ENCODE measurements at regions not wholly inside any gene's neighbourhood (a gene's known extent, or its start where the extent isn't known, plus 50 kb on each side); places are given as distances from the start of the nearest gene placed in this dataset.

DNA sequence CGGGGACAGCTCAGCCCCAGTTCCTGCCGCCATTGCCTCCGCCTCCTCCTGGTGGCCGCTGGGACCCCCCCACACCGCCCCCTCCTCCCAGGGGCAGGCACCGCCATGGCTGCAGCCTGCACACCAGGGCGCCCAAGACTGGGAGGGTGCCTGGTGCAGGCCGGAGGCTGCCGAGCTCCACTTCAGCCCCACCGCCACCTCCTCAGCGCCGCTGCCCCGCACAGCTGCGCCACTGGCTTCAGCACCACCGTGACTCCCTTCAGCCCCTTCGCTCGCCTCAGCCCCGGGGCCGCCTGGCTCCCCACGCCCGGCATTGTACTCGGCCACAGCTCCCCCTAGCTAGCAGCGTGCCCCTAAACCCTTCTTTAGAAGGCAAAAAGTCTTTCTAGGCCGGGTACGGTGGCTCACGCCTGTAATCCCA, 131.1 kb downstream of the CRYBB2 start:
- H3K27me3 ChIP-seq (ENCODE audit: insufficient read depth, low read length): no peaks in the 10 kb centered on the region
- H3K36me3 ChIP-seq (ENCODE audit: insufficient read depth, low read length): no peaks in the 10 kb centered on the region
- H3K79me2 ChIP-seq (ENCODE audit: control insufficient read depth, insufficient read depth, low read length, unreplicated experiment): no peaks in the 10 kb centered on the region
- no peak overlapping the region for H2AFZ ChIP-seq (ENCODE audit: low read length, unreplicated experiment)
- no peak overlapping the region for H3K4me3 ChIP-seq (ENCODE audit: low read depth, low read length)
- H3K27ac ChIP-seq (ENCODE audit: low read depth, low read length): no peak overlapping the region
- peaks cover 5% of the 10 kb centered on the region for H3K4me1 ChIP-seq (ENCODE audit: control insufficient read depth, insufficient read depth, low read length, unreplicated experiment)

DNA sequence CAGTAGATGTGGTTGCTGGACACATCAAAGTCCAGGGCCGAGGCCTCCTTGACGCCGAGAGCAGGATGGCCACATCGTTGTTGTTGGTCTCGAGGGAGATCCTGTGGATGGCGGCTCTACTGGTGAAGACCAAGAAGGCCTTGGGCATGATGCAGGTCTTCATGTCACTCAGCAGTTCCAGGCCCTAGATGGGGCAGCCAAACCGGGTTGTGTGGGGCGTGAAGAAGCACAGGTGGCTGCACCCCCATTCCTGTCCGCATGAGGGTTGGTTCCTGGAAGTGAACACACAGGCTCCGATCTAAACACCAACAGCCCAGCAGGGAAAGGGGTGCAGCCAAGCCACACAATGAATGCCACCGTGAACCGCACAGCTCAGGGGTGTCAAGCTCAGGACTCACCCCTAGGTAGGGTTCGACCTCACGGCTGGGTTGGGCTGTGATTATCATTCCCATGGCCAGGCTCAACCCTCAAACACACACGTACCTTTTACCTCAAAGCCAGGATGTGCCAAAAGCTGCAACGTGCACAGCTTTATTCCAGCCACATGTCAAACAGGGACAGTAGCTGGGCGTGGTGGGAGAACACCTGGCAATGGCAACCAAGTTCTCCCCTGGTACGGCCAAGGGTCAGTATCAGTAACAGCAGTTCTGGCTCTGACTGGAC, 132.3 kb downstream of the CRYBB2 start:
- Histone ChIP-seq H3K4me3 (ENCODE audit: low read depth, low read length) (no peak overlapping the region), H3K27ac (ENCODE audit: low read depth, low read length) (no peak overlapping the region), H3K79me2 (ENCODE audit: control insufficient read depth, insufficient read depth, low read length, unreplicated experiment) (no peaks in the 10 kb centered on the region), H2AFZ (ENCODE audit: low read length, unreplicated experiment) (no peak overlapping the region), H3K4me1 (ENCODE audit: control insufficient read depth, insufficient read depth, low read length, unreplicated experiment) (peaks cover 5% of the 10 kb centered on the region), H3K36me3 (ENCODE audit: insufficient read depth, low read length) (no peaks in the 10 kb centered on the region), H3K27me3 (ENCODE audit: insufficient read depth, low read length) (no peaks in the 10 kb centered on the region)

DNA sequence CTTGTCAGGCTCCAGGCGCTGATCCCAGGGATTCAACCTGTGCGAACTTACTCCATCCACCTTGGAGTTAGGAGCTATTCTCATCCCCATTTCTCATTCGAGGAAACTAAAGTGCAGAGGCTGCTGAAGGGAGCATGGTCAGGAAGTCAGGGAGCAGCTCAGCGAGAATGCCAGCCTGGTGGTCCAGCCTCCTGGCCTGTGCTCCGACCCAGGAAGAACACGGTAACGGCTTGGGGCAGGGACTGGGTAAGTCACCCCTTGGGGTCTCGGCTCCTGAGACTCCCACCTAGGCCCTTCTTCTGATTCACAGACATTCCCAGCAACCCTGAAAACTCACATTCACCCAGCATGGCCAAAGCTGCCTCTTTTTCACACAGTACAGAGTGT, 132.8 kb downstream of the CRYBB2 start:
- no peak overlapping the region for H3K27ac ChIP-seq (ENCODE audit: low read depth, low read length)
- no peak overlapping the region for H2AFZ ChIP-seq (ENCODE audit: low read length, unreplicated experiment)
- no peak overlapping the region for H3K4me3 ChIP-seq (ENCODE audit: low read depth, low read length)
- H3K79me2 ChIP-seq (ENCODE audit: control insufficient read depth, insufficient read depth, low read length, unreplicated experiment): no peaks in the 10 kb centered on the region
- no peaks in the 10 kb centered on the region for H3K36me3 ChIP-seq (ENCODE audit: insufficient read depth, low read length)
- peaks cover 5% of the 10 kb centered on the region for H3K4me1 ChIP-seq (ENCODE audit: control insufficient read depth, insufficient read depth, low read length, unreplicated experiment)
- no peaks in the 10 kb centered on the region for H3K27me3 ChIP-seq (ENCODE audit: insufficient read depth, low read length)

DNA sequence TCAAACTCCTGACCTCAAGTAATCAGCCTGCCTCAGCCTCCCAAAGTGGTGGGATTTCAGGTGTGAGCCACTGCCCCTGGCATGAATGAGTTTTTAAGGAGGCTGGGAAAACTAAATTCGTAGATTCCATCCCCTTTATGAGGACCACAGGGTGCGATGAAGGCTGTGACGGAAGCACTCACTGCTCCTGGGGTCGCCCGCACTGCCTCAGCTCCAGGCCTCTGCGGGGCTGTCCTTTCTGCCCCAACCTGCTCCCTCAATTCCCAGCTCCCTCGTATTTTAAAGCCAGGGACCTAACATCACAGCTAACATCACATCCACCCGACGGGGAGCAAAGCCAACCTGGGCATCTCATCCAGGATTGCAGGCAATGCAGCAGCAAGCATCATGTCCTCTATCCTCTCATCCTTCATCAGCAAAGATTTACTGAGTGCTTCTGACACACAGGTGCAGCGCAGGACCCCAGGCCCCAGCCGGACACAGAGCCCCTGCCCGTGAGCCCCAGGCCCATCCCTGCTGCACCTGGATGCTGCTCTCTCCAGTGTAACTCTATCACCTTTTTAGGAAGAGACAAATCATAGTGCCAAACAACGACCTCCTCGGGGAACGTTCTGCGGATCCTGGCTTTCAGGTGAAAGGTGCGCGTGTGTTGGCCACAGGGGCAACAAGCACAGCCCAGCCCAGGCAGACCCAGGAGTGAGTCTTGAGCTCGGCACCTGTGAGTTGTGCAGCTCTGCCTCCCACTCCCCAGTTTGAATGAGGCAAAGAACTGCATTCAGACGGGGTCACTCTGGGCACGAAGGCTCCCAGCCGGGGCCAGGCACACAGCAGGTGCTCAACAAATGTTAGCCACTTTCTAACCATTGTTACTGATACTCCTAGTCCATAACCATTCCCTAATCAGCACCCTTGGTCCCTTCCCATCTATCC, 134.3 kb downstream of the CRYBB2 start:
- Histone ChIP-seq H2AFZ (ENCODE audit: low read length, unreplicated experiment) (no peak overlapping the region), H3K27me3 (ENCODE audit: insufficient read depth, low read length) (no peaks in the 10 kb centered on the region), H3K4me3 (ENCODE audit: low read depth, low read length) (no peak overlapping the region), H3K27ac (ENCODE audit: low read depth, low read length) (no peak overlapping the region), H3K79me2 (ENCODE audit: control insufficient read depth, insufficient read depth, low read length, unreplicated experiment) (no peaks in the 10 kb centered on the region), H3K4me1 (ENCODE audit: control insufficient read depth, insufficient read depth, low read length, unreplicated experiment) (no peaks in the 10 kb centered on the region), H3K36me3 (ENCODE audit: insufficient read depth, low read length) (no peaks in the 10 kb centered on the region)

DNA sequence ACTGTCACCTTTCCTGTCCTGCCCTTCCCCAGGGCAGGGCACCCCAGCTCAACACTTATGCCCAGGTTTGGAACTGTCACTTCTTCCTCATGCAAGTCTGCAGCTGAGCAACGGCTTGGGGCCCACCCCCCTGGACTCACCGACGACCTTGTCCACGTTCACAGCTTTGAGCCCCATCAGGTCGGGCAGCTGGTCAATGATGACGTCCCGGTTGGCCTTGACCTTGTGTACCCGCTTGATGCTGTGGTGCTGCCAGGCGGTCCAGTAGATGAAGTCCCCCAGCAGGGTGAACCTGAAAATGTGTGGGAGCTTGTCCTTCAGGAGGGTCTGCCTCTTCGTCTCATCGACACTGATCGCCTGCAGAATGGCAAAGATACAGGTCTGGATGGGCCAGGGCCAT, 135.0 kb downstream of the CRYBB2 start:
- no peaks in the 10 kb centered on the region for H3K27me3 ChIP-seq (ENCODE audit: insufficient read depth, low read length)
- no peaks in the 10 kb centered on the region for H3K79me2 ChIP-seq (ENCODE audit: control insufficient read depth, insufficient read depth, low read length, unreplicated experiment)
- H3K4me1 ChIP-seq (ENCODE audit: control insufficient read depth, insufficient read depth, low read length, unreplicated experiment): no peaks in the 10 kb centered on the region
- H2AFZ ChIP-seq (ENCODE audit: low read length, unreplicated experiment): no peak overlapping the region
- H3K27ac ChIP-seq (ENCODE audit: low read depth, low read length): no peak overlapping the region
- H3K4me3 ChIP-seq (ENCODE audit: low read depth, low read length): no peak overlapping the region
- no peaks in the 10 kb centered on the region for H3K36me3 ChIP-seq (ENCODE audit: insufficient read depth, low read length)

GRCh38 chr22:25357132-25357455, 137.7 kb downstream of the CRYBB2 start:
- no peaks in the 10 kb centered on the region for H3K79me2 ChIP-seq (ENCODE audit: control insufficient read depth, insufficient read depth, low read length, unreplicated experiment)
- no peaks in the 10 kb centered on the region for H3K4me1 ChIP-seq (ENCODE audit: control insufficient read depth, insufficient read depth, low read length, unreplicated experiment)
- H3K36me3 ChIP-seq (ENCODE audit: insufficient read depth, low read length): no peaks in the 10 kb centered on the region
- no peak overlapping the region for H2AFZ ChIP-seq (ENCODE audit: low read length, unreplicated experiment)
- no peaks in the 10 kb centered on the region for H3K27me3 ChIP-seq (ENCODE audit: insufficient read depth, low read length)
- no peak overlapping the region for H3K27ac ChIP-seq (ENCODE audit: low read depth, low read length)
- no peak overlapping the region for H3K4me3 ChIP-seq (ENCODE audit: low read depth, low read length)

DNA sequence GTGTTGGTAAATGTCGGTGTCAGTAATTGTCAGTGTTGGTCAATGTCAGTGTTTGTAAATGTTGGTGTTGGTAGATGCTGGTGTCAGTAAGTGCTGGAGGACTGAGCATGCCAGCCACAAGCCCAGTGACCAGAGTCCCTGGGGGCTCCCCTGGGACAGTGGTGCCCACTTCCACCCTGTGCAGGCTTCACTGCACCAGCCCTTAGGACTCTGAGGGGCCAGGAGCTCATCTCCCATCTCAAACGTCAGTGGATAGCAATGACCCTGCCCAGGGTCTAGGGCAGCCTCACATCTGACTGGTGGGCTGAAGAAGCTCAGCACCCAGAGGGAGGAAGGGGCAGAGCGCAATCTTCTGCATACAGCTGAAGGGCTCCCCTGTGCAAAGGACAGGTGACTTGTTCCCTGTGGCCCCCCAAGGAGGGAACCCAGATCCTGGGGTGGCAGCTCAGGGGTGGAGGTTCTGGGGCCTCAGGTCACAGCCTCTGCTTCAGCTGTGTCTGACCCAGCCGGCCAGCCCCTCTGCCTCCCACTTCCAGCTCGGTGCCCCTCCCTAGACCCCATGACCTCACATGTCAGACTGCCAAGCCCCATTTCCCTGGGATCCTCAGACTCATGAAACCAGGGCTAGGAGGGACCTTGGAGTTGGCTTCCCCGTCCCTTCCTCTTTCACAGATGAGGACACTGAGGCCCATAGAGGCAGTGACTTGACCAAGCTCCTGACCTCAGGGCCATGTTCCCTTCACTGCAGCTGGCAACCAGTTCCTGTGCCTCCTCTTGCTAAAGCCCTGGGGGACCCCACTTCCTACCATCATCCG, 138.4 kb downstream of the CRYBB2 start:
- Histone ChIP-seq H3K27ac (ENCODE audit: low read depth, low read length) (no peak overlapping the region), H3K36me3 (ENCODE audit: insufficient read depth, low read length) (no peaks in the 10 kb centered on the region), H3K4me1 (ENCODE audit: control insufficient read depth, insufficient read depth, low read length, unreplicated experiment) (no peaks in the 10 kb centered on the region), H3K4me3 (ENCODE audit: low read depth, low read length) (no peak overlapping the region), H2AFZ (ENCODE audit: low read length, unreplicated experiment) (no peak overlapping the region), H3K27me3 (ENCODE audit: insufficient read depth, low read length) (no peaks in the 10 kb centered on the region), H3K79me2 (ENCODE audit: control insufficient read depth, insufficient read depth, low read length, unreplicated experiment) (no peaks in the 10 kb centered on the region)

- H3K27me3 ChIP-seq (ENCODE audit: insufficient read depth, low read length): no peaks in the 10 kb centered on the region
- H3K27ac ChIP-seq (ENCODE audit: low read depth, low read length): no peak overlapping the region
- H3K79me2 ChIP-seq (ENCODE audit: control insufficient read depth, insufficient read depth, low read length, unreplicated experiment): no peaks in the 10 kb centered on the region
- H3K4me3 ChIP-seq (ENCODE audit: low read depth, low read length): no peak overlapping the region
- no peaks in the 10 kb centered on the region for H3K4me1 ChIP-seq (ENCODE audit: control insufficient read depth, insufficient read depth, low read length, unreplicated experiment)
- no peaks in the 10 kb centered on the region for H3K36me3 ChIP-seq (ENCODE audit: insufficient read depth, low read length)
- H2AFZ ChIP-seq (ENCODE audit: low read length, unreplicated experiment): no peak overlapping the region
These were observed 139.2 kb downstream of the CRYBB2 start for GRCh38 chr22:25358421-25359170.

DNA sequence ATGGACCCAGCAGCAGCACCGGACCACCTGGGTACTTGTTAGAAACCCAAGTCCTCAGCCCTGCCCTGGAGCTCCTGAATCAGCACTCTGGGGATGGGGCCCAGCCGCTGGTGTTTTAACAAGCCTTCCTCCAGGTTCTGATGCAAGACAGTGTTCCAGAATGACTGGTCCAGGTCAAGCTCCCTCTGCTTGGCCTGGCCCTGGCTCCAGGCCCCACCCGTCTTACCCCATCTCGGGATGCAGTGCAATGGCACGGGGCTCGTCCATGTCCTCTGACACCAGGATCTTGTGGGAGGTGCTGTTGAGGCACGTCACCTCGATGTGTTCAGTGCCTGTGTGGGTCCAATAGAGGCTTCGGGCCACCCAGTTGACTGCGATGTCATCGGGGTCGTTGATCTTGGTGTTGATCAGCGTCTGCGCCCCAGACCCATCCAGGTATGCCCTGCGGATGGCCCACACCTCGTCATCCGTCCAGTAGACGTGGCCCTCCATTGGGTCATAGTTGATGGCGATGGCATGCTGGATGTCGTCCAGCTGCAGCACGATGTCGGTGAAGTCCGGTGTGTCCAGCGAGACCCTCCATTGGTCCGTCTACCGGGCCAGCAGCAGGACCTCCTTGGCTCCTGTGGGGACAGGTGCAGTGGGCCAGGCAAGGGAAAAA, 140.3 kb downstream of the CRYBB2 start:
- no peaks in the 10 kb centered on the region for H3K36me3 ChIP-seq (ENCODE audit: insufficient read depth, low read length)
- H3K27ac ChIP-seq (ENCODE audit: low read depth, low read length): no peak overlapping the region
- H3K4me3 ChIP-seq (ENCODE audit: low read depth, low read length): no peak overlapping the region
- H3K27me3 ChIP-seq (ENCODE audit: insufficient read depth, low read length): no peaks in the 10 kb centered on the region
- no peaks in the 10 kb centered on the region for H3K4me1 ChIP-seq (ENCODE audit: control insufficient read depth, insufficient read depth, low read length, unreplicated experiment)
- no peak overlapping the region for H2AFZ ChIP-seq (ENCODE audit: low read length, unreplicated experiment)
- no peaks in the 10 kb centered on the region for H3K79me2 ChIP-seq (ENCODE audit: control insufficient read depth, insufficient read depth, low read length, unreplicated experiment)

GRCh38 chr22:25360411-25360810, 141.0 kb downstream of the CRYBB2 start:
- no peak overlapping the region for H3K27ac ChIP-seq (ENCODE audit: low read depth, low read length)
- H3K27me3 ChIP-seq (ENCODE audit: insufficient read depth, low read length): no peaks in the 10 kb centered on the region
- no peaks in the 10 kb centered on the region for H3K79me2 ChIP-seq (ENCODE audit: control insufficient read depth, insufficient read depth, low read length, unreplicated experiment)
- H2AFZ ChIP-seq (ENCODE audit: low read length, unreplicated experiment): no peak overlapping the region
- no peaks in the 10 kb centered on the region for H3K4me1 ChIP-seq (ENCODE audit: control insufficient read depth, insufficient read depth, low read length, unreplicated experiment)
- H3K4me3 ChIP-seq (ENCODE audit: low read depth, low read length): no peak overlapping the region
- no peaks in the 10 kb centered on the region for H3K36me3 ChIP-seq (ENCODE audit: insufficient read depth, low read length)
